GM18951 (cell line): ENCODE measurements at regions not wholly inside any gene's neighbourhood (a gene's known extent, or its start where the extent isn't known, plus 50 kb on each side); places are given as distances from the start of the nearest gene placed in this dataset.
"Not testable (repeated sequence)": the region's sequence is repeated elsewhere in the genome, so short reads cannot be mapped to it uniquely, and the experiment has no call there.

Source experiments
- POLR2A ChIP-seq: IDR thresholded peaks from 4 replicates; pipeline ENCODE4 v1.6.1; 2011; ENCODE audit warnings: mild to moderate bottlenecking; ENCODE audit not compliant: insufficient read length, insufficient read depth; ENCODE audit errors: extremely low read depth
- in situ Hi-C: fragments of 300-500 bp; cut with MboI; formaldehyde crosslinking; loops from one replicate; pipeline ENCODE4 v1.12.0; 2022; ENCODE audit warnings: low sequenced_read_pairs, mixed read lengths, inconsistent platforms; ENCODE audit not compliant: unreplicated experiment

- TF ChIP-seq POLR2A: no peak
- in situ Hi-C loops: no loop called here
Observed at GRCh38 chr5:27769748-27770402, 731.5 kb upstream of the CDH9 start.

GRCh38 chr5:27748847-27749246, 710.5 kb upstream of the CDH9 start:
- in situ Hi-C loops: no loop called here
- no peak for TF ChIP-seq POLR2A

DNA sequence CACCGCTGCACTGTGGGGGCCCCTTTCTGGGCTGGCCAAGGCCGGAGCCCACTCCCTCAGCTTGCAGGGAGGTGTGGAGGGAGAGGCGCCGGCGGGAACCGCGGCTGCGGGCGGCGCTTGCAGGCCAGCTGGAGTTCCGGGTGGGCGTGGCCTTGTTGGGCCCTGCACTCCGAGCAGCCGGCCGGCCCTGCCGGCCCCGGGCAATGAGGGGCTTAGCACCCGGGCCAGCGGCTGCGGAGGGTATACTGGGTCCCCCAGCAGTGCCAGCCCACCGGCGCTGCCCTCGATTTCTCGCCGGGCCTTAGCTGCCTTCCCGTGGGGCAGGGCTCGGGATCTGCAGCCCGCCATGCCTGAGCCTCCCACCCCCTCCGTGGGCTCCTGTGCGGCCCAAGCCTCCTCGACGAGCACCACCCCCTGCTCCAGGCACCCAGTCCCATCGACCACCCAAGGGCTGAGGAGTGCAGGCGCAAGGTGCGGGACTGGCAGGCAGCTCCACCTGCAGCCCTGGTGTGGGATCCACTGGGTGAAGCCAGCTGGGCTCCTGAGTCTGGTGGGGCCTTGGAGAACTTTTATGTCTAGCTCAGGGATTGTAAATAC, 705.1 kb upstream of the CDH9 start:
- in situ Hi-C loops: not testable (repeated sequence)

DNA sequence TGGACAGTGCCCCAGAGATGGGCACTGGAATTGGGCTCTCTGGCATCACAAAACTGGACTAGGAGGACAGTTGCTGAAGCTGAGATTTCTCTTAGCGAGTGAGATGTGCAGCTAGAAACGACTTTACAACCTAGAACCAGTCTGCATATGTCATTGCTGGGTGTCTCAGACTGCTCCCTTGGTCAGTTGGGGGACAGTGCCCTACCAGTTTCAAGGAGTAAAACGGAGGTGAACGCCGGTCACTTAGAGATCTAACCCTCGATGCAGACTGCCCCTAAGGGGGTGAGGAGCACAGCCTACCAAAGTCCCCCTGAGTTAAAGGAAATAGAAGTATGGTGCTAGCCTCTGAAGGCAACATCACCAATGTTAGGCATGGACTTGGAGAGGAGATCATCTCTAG, 704.4 kb upstream of the CDH9 start:
- no peak for TF ChIP-seq POLR2A
- in situ Hi-C loops: no loop called here

- TF ChIP-seq POLR2A: no peak
- in situ Hi-C loops: no loop called here
Observed at GRCh38 chr5:27734838-27735237, 696.5 kb upstream of the CDH9 start.

DNA sequence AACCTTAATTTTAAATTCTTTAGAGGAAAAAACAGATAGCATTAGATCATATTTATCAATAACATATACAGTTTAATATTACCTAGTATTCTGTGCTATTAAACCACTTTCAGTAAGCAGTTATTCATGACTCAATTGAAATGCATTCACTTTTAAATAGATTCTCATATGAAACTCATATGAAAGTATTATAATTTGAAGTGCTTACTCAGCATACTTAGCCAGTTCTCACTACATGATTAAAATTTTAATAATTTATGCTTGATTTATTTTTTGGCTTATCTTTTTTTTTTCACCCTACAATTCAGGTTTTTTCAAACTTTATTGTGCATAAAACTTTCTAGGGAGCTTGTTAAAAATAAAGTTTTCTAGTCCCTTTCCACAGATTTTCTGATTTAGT, 694.9 kb upstream of the CDH9 start:
- in situ Hi-C loops: no loop called here
- no peak for TF ChIP-seq POLR2A

GRCh38 chr5:27727254-27727653, 688.9 kb upstream of the CDH9 start:
- in situ Hi-C loops: no loop called here
- no peak for TF ChIP-seq POLR2A

DNA sequence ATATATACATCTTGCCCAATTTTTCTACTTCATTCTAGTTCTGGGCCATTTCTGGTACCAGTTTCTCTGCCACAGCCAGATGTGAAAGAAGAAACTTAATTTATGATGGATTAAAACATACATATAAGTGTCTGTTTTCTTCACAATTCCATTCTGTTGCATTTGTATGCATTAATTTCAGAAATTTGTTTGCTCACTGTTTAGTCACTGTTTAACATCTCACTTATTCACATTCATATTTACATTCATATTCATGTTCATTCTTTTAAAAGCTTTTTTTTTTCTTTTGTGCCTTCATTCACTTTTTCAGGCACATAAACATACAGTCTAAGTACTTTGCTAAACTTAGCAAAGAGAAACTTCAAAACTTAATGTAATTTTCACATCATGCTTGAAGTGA, 684.0 kb upstream of the CDH9 start:
- no peak for TF ChIP-seq POLR2A
- in situ Hi-C loops: no loop called here

DNA sequence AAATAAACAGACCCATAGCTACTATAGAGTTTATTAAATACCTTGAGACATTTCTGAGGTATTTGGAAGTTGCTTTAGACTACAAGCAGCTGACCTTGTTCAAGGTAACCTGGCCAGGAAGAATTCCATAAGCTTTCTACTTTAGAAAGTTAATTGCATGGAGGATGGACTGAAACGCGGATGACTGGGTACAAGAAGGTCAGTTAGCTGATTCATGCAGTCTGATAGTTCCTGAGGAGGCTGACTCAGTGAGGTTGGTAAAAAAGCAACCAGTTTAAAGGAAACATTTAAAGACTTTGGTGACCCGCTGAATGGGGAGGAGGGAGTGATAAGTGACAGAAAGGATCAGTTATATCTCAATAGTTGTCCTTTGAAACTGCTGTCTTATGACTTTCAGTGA, 670.1 kb upstream of the CDH9 start:
- in situ Hi-C loops: no loop called here
- TF ChIP-seq POLR2A: no peak

DNA sequence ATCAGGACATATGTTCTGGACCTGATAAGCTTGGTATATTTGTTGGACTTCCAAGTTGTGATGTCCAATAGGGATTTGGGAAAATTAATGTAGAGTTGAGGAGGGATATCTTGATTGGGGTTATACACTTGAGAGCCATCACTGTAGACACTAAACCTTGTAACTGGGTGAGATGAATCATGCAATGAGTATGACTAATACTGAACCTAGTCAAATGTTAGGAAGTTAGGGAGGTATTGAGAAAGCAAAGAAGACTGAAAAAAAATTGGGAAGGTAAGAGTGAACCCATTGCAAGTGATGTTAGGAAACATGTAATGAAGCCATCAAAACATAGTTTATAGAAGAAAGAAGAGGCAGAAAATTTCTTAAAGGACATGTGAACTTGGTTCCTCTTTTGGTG, 668.4 kb upstream of the CDH9 start:
- no peak for TF ChIP-seq POLR2A
- in situ Hi-C loops: no loop called here

GRCh38 chr5:27705661-27706060, 667.3 kb upstream of the CDH9 start:
- TF ChIP-seq POLR2A: no peak
- in situ Hi-C loops: no loop called here

DNA sequence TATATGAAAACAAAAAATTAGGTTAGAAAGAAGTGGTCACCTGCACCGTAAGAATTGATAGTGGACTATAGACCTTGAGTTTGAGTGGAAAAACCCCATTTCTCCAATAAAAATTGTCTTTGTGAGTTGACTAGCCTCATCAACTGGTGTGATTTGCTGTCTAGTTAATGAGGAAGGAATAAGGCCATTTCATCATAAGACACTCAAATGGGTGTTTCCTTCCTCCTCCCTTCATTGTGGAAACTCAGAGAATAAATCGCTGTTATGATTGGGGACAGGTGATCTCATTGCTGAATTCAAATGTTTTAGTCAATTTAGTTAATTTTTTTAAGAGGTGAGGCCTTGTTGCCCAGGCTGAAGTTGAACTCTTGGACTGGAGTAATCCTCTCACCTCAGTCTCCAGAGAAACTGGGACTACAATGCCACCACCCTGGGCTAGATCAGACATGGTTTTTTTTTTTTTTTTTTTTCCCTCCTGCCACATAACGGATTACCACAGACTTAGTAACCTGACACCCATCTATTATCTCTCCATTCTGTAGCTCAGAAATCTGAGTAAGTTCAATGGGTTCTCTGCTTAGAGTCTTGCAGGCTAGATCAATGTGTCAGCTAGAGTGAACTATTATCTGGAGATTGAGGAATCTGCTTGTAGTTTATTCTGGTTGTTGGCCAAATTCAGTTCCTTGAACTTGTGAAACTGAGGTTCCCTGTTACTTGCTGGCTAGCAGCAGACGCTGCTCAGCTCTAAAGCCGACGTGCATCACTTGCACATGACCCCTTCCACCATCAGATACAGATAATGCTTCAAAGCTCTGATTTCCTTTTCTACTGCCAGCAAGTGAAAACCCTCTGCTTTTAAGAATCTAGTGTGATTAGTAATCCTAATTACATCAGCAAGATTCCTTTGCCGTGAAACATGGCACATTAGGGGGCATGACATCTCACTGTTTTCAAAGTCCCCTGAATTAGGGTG, 663.8 kb upstream of the CDH9 start:
- in situ Hi-C loops: no loop called here
- TF ChIP-seq POLR2A: no peak

GRCh38 chr5:27700526-27700925, 662.1 kb upstream of the CDH9 start:
- in situ Hi-C loops: no loop called here
- TF ChIP-seq POLR2A: no peak

DNA sequence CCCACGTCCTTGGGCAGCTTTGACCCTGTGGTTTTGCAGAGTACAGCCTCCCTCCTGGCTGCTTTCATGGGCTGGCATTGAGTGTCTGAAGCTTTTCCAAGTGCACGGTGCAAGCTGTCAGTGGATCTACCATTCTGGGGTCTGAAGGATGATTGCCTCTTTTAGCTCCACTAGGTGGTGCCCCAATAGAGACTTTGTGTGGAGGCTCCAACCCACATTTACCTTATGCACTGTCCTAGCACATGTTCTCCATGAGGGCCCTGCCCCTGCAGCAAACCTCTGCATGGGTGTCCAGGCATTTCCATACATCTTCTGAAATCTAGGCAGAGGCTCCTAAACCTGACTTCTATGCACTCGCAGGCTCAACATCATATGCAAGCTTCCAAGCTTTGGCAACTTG, 644.2 kb upstream of the CDH9 start:
- in situ Hi-C loops: no loop called here
- TF ChIP-seq POLR2A: no peak

DNA sequence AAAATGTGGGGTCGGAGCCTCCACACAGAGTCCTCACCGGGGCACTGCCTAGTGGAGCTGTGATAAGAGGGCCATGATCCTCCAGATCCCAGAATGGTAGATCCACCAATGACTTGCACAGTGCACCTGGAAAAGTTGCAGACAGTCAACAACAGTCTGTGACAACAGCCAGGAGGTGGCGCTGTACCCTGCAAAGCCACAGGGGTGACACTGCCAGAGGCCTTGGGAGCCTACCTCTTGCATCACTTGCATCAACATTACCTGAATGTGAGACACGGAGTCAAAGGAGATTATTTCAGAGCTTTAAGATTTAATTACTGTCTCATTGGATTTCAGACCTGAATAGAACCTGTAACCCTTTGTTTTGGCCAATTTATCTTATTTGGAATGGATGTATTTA, 614.1 kb upstream of the CDH9 start:
- in situ Hi-C loops: no loop called here
- TF ChIP-seq POLR2A: no peak
